ENCODE measurements at regions not wholly inside any gene's neighbourhood (a gene's known extent, or its start where the extent isn't known, plus 50 kb on each side); places are given as distances from the start of the nearest gene placed in this dataset.

DNA sequence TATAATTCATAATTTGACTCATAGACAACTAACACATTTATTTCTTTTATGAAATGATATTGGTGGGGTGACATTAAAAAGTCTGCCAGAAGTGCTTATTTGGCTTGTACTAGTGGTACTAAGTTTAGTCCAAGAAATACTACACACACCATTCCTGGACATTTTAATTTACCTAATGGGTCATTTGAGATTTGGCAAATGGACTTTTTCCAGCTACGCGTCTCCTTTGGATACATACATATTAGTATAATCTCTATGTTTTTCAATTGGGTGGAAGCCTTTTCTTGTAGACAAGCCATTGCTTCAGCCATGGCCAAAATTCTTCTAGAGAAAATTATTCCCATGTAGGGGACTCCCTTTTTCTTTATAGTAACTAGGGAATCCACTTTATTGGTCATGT is 968.5 kb downstream of the C4orf33 start:
- no peak for TF ChIP-seq EP300 (IDR thresholded peaks at IDR 0.05)
- TF ChIP-seq, protein P1, sequence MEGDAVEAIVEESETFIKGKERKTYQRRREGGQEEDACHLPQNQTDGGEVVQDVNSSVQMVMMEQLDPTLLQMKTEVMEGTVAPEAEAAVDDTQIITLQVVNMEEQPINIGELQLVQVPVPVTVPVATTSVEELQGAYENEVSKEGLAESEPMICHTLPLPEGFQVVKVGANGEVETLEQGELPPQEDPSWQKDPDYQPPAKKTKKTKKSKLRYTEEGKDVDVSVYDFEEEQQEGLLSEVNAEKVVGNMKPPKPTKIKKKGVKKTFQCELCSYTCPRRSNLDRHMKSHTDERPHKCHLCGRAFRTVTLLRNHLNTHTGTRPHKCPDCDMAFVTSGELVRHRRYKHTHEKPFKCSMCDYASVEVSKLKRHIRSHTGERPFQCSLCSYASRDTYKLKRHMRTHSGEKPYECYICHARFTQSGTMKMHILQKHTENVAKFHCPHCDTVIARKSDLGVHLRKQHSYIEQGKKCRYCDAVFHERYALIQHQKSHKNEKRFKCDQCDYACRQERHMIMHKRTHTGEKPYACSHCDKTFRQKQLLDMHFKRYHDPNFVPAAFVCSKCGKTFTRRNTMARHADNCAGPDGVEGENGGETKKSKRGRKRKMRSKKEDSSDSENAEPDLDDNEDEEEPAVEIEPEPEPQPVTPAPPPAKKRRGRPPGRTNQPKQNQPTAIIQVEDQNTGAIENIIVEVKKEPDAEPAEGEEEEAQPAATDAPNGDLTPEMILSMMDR (IDR thresholded peaks at IDR 0.05): no peak
- TF ChIP-seq POLR2AphosphoS5 (IDR thresholded peaks at IDR 0.05): no peak

Data from gastroesophageal sphincter (tissue), 3 donors.